NOMO-1 treated with DMSO at 0.1 percent for 48 hours (cell line): ENCODE measurements at regions not wholly inside any gene's neighbourhood (a gene's known extent, or its start where the extent isn't known, plus 50 kb on each side); places are given as distances from the start of the nearest gene placed in this dataset.
A peak's percentile ranks its signal among the peaks of the same experiment; 100 is the strongest.

Experiments
- DNase-seq: peaks from one replicate; lab custom pipeline; 2025; ENCODE audit not compliant: unreplicated experiment; lab: John Stamatoyannopoulos, UW

DNA sequence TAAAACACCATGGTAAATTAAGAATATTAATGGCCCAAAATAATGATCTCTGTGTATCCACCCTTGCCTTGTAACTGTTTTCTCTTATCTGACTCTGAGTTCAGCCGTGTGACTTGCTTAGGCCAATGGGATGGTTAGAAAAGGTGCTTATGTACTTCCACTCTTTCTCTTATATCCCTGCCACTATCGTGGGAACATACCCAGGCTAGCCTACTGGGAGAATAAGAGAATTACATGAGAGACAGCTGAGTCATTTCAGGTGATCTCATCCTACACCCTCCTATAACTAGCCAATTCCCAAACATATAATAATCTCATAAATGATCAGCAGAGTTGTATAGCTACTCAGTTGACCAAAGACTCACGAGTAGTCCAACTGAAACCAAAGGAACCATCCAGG is 98.3 kb upstream of the ABI3BP start:
- DNase-seq: no peak

DNA sequence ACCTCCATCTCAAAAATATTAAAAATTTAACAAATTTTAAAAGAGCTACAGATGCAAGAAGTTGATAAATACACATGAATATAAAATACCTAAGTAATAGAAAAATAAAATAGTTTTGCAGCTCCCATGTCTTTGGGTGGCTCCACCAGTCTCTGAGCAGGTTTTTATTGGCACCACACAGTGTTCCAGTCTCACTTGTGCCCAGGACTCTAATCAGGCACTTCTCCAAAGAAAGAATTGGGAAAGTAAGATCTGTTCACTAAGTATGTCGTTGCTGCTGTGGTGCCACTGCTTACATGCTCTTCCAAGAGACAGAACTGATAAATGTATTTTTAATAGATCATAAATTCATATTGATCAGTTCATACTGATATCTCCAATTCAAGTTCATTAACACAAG is 92.5 kb upstream of the ABI3BP start:
- DNase-seq: no peak

DNA sequence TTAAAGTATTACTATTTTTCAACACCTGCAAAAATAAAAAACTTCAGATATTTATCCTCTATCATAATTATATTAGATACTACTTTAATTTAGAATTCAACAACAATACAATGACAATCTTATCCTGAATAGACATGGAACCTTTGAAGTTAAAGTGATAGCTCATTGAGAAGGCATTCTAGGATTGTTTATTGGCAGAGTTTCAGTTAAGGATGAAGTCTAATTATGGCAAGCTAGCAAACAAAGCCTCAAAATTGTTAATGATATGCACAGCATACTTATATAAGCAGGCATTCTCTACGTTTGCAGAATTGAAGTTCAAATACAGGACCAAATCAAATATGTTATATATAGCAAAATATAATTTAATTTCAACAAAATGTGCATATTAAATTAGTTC is 91.2 kb upstream of the ABI3BP start:
- DNase-seq: no peak

DNA sequence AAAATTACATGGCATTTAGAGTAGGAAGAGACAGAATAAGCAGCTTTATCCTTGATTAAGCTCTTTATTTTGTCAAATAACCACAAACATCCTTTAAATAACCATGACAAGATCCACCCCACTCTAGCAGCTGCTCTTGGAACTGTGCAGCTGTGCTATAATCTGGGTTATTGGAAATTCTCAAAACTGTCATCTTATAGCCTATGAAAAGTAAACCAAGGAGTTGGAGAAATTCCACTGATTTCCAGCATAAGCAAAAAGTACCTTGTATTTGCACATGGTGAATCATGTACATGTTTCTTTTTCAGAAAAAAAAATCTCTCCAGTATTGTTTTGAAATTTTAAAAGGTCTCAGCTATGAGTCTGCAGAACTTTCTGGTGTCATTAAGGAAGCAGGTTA is 88.8 kb upstream of the ABI3BP start:
- no peak for DNase-seq

DNA sequence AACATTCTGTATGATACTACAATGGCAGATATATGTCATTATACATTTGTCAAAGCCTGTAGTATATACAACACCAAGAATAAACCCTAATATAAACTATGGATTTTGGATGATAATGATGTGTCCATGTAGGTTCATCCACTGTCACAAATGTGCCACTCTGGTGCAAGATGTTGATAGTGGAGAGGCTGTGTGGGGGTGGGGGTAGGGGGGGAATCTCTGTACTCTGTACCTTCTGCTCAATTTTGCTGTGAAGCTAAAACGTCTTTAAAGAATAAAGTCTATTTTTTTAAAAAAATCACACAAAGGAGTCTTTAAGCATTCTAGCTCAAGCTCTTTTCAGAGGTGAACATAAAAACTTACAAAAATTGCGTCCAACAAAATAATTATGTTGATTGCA is 88.2 kb upstream of the ABI3BP start:
- DNase-seq: no peak

DNA sequence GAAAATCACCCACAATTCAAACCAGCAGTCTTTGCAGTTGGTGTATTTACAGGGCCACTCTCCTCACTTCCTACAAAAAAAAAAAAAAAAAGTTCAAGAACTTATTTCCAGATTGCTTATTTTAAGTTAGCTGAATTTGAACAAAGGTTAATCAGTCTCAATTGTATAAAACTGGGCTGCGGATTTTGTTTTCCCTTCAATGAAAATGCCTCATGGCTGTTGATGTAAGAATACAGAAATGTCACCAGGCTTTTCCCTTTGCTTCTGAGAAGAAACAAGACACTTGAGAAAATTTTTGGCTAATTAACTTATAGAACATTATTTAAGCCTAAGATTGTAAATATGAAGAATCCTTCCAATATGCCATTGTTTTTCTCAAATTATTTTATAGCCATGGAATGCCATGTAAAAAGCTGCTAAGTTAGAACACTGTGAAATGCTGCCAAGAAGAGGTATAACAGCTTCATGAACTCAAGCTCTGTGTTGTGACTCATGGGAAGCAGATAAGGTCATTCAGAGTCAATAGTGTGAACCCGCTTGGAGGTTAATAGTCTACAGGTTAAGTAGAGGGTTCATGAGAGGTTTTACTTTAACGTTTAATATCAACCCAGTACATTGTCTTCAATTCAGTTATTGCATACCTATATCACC is 84.3 kb upstream of the ABI3BP start:
- DNase-seq: no peak

DNA sequence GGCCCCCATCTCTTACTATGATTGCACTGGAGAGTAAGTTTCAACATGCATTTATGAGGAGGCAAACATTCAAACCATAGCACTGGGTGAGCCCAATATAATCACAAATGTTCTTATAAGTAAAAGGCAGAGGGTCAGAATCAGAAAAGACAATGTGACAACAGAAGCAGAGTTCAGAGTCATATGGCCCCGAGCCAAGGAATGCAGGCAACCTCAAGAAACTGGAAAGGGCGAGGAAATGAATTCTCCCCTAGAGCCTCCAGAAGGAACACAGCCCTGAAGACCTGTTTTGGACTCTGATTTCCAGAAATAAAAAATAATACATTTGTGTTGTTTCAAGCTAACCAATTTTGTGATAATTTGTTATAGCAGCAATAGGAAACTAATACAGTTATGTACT is 81.3 kb upstream of the ABI3BP start:
- no peak for DNase-seq

DNA sequence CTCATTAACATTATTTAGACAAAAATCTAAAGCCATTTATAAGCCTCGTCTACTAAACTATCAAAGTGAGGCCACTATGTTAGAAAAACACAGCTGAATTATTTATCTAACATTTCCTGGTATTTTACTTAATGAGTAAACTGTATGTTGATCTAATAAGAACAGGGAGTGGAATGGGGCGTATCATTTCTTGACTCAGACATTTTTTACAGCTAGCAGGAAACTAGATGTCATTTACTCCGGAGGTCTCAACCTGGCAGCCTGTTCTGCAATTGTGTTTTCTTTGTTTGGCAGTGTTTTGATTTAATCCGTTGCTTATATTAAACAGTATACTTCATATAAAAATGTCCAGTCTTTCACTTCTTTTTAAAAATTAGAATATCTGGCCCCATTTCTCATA is 79.1 kb upstream of the ABI3BP start:
- no peak for DNase-seq

DNA sequence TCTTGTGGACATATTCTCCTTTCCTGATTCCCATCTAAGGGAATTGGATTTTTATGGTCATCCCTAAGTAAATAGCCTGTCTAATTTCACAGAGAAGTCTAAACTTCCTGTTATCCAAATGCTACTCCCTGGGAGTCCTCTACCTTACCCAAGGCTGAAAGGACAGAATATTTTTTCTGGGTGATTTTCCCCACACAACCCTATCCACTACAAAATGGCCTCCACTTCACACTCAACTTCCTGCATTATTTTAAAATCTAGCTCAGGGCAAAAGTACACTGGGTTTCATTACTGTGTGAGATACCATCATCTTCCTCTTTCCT is 77.5 kb upstream of the ABI3BP start:
- DNase-seq: no peak

DNA sequence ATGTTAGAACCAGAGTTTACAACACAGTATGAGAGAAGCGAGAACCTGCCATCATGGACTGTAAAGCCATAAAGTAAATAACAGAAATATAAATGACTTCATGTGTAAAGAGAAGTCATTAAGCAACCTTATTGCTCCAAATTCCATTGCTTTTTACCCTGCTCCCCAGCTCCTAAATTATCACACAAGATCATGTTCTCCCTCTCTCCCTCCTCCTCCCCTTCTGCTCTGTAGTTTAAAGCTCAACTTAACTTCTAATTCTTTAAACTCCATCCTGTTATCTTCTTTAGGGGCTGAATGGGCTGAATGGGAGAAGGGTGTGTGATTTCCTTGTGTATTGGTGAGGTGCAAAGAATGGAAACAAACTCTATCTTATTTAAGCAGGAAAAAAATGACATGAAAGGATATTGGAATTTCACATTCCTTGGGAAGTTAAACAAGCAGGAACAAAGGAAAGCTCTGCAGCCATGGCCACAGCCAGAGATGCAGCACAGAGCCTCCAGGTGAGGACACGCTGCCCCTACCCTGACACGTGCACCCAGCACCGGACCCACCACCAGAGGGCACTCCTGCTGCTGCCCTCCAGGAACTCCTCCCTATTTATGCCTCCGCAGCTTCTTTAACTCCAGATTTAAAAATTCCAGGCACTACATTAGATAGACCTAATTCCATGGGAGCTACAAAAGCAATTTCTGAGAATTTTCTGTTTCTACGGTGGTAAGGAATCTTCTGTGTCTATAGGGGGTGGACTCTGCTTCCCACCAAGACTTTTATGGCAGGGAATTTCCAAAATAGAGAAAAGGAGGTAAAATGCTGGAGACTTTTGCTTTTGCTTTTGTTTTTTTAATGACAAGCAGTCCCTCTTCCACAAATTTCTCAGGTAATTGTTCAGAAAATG is 76.9 kb upstream of the ABI3BP start:
- DNase-seq: peak; percentile 25

DNA sequence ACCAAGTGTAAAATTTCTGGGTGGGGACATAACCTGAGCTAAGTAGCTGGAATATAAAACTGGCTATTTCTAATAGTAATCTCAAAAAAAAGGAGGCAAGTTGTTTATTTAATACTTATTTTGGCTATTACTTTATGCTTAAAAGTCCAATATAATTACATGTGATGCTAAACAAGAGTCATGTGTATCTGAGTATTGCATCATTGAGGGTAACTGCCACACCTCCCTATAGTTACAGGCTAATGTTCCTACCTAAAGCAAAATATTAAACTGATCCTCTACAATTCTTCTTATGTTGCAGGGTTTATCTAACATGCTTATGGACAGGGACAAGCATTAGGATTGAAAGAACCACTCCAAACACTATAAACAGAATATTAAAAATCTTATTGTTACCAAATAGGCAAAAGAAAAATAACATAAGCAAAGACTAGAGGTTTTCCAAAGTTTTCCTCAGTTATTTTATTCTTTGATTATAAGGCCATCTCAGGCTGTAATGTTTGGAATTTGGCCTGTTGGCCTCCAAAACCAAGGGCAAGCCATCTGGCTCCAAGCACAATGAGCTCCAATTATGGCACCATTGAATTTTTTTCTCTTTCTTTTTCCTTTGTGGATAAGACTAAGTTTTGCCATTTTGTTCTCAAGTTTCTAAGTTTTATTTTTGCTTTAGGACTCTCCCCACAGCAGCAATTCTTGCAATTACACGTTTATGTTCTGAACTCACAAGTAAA is 75.8 kb upstream of the ABI3BP start:
- no peak for DNase-seq

DNA sequence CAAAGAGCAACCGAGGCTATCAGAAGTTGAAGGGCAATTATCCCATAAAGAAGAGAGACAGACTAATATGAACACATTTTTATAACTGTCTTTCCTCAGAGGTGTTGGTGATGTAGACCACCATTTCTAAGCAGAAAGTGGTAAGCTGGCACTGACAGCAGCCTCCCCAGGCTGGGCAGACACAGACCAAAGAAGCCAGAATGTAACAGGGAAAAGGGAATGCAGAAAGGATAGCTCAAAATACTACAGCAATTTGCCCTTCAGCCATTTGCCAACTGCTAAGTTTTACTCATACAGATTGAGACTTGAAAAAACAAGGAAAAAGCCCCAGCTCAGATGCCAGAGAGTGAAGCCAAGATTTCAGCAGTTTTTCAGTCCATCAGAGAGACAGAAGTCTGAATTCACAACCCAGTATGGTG is 73.5 kb upstream of the ABI3BP start:
- no peak for DNase-seq

DNA sequence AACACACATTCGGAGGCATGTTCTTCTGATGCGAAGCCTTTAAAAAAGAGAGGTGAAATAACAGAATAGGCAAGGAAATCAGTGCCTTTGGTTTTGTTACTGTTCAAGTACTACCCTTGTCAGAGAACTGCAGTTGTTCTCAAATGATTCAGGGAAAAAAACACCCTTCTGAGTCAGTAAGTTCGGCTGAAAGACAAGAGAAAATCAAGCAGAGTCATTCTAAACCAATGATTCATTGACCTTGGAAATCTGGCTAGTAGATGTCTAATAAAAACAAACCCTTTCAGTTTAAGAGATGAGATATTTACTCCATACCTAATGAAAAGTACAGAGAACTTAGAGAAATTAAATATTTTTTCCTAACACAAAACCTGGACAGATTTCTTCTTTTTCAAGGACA is 72.7 kb upstream of the ABI3BP start:
- no peak for DNase-seq

DNA sequence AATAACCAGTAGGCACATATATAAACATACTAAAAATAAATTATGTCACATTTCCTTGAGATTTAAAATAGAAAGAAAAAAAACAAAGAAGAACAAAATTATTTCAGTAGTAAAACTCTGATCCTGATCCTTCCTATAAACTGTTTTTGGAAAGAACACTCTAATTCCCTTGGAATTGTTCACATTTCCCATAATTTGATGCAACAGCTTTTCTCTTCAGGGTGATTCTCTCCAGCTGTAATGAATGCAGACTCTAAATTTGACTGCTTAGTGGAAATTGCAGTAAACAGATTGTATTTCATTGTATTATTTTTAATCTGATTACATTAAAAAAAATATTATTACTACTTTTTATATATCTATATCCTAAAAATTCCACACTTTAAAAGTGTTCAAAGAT is 70.2 kb upstream of the ABI3BP start:
- no peak for DNase-seq

DNA sequence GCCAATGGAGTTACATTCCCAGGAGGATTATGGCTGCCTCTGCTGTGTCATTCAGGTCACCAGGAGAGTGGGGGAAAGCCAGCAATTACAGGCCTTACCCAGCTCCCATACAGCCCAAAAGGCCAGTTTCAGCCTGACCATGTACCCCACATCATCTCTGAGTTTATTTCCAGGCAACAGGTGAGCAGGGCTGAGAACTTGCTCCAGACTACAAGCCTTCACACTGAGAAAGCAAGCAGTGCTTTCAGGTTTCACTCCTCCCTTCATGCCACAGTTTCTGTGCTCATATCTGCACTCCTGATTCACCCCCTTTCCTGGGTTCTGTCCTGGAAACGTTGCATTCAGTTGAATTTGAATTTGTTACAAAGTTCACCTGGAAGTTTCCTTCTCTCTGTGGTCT is 68.1 kb upstream of the ABI3BP start:
- no peak for DNase-seq

DNA sequence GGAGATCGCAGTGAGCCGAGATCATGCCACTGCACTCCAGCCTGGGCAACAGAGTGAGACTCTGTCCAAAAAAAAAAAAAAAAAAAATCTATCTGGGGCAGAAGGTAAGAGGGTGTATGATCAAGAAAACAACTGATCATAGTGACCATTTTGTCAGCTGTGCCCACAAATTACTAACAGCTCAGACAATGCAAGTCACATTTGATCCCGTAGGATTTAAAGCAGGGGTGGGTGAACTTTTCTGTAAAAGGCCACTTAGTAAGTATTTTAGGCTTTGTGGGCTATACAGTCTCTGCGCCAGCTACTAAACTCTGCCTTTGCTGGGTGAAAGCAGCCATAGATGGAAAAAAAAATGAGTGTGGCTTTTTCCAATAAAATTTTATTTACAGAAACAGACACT is 57.6 kb upstream of the ABI3BP start:
- no peak for DNase-seq

DNA sequence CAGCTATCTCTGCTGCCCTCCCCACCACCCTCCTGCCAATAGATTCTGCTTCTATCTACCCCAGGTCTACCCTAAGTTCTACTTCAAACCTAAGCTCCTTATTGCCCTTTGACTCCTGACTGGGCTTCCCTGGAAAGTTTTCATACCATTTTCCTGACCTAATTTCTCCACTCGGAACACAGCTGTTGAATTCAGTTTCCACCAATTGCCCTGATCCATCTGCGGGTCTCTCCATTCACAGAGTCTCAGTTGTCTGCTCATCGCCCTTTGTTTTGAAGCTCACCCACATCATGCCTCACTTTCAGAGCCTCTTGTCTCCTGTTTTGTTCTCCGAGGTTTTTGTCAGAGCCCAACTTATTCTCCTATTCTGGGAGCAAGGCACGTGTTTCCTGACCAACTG is 56.8 kb upstream of the ABI3BP start:
- DNase-seq: no peak

DNA sequence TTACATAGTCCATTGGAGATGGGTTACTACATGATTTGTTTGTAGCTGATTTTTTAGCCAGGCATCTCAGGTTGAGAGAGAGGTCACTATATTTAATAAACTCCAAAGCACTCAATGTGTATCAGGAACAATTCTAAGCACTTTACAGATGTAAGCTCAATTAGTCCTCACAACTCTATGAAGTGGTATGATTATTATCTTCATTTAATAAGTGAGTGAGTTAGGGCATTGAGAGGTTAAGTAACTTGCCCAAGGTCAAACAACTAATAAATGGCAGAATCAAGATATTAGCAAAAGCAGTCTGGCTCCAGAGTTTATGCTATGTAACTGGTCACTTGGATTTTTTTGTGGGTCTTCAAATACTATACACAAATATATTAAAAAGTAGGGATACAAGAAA is 56.3 kb upstream of the ABI3BP start:
- DNase-seq: no peak

DNA sequence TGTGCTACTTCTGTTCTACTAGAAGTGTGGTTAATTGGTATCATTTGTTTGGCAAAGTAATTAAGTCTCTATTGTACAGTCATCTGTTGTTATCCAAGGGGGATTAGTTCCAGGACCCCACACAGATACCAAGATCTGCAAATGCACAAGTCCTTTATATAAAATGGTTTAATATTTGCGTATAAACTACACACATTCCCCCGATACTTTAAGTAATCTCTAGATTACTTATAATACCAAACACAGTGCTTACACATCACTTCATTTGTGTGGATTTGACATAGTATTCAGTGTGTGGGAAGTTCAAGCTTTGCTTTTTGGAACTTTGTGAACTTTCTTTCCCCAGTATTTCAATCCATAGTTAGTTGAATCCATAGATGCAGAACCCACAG is 50.5 kb upstream of the ABI3BP start:
- DNase-seq: no peak

DNA sequence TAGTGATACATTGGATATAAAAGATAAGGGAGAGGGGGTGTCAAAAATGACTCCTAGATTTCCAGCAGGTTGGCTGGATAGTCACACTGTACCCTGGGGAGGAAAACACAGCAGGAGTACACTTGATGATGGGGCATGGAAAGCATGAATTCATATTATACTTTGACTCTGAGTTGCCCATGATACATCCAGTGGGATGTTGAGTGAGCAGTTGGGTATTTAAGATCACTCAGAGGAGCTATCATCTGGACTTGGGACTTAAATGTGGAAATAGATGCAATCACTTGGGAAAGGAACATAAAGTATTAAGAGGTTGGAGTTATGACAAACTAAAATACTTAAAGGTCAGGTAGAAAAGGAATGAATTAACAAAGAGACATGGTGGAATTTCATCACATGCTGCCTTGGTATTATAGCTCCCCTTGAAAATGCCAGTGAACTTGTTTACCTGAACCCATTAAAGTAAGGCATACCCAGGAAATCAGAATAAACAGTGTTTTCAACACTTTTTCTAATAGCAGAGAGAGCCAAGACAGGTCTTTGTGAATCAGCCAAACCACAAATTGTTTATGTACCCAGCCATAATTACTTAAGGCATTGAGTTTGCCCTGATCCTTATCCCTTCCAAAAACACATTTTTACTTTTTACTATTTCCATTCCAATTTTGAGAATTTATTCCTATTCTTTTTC is 49.9 kb upstream of the ABI3BP start:
- no peak for DNase-seq
